ENCODE measurements at regions not wholly inside any gene's neighbourhood (a gene's known extent, or its start where the extent isn't known, plus 50 kb on each side); places are given as distances from the start of the nearest gene placed in this dataset.

DNA sequence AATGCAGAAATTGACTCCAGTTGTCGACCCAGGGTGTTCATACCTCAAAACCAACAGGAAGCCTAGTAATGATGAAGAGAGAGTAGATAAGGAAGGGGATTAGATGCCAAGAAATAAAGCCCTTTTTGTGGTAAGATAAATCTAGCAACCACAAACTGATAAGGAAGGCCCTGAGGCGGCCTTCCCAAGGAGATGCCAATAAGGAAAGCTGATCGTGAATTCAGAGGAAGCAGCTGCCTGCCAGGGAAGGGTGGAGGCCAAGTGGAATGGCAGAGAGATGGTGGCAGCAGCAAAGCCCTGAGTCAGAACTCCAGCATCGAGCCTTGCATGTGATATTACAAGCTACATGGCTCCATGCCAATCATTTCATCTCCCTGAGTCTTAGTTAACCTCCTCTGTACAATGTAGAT lies 126.3 kb downstream of the IRS1 start:
- Histone ChIP-seq H3K27ac (replicated peaks) (no peak overlapping the region), H3K4me3 (replicated peaks; ENCODE audit: insufficient read depth, low read length) (no peak overlapping the region), H3K27me3 (ENCODE audit: insufficient read depth, poor library complexity, severe bottlenecking) (no peaks in the 10 kb centered on the region)
- TF ChIP-seq SPI1 (IDR thresholded peaks at IDR 0.05; ENCODE audit: borderline replicate concordance, low read depth) (no peak), POLR2AphosphoS5 (IDR thresholded peaks at IDR 0.05; ENCODE audit: low read depth) (no peak), GABPA (IDR thresholded peaks at IDR 0.05; ENCODE audit: low read depth) (no peak)
- TF ChIP-seq, protein P1, sequence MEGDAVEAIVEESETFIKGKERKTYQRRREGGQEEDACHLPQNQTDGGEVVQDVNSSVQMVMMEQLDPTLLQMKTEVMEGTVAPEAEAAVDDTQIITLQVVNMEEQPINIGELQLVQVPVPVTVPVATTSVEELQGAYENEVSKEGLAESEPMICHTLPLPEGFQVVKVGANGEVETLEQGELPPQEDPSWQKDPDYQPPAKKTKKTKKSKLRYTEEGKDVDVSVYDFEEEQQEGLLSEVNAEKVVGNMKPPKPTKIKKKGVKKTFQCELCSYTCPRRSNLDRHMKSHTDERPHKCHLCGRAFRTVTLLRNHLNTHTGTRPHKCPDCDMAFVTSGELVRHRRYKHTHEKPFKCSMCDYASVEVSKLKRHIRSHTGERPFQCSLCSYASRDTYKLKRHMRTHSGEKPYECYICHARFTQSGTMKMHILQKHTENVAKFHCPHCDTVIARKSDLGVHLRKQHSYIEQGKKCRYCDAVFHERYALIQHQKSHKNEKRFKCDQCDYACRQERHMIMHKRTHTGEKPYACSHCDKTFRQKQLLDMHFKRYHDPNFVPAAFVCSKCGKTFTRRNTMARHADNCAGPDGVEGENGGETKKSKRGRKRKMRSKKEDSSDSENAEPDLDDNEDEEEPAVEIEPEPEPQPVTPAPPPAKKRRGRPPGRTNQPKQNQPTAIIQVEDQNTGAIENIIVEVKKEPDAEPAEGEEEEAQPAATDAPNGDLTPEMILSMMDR (IDR thresholded peaks at IDR 0.05; ENCODE audit: insufficient read depth, low read length), result no peak
- TF ChIP-seq, protein P2, sequence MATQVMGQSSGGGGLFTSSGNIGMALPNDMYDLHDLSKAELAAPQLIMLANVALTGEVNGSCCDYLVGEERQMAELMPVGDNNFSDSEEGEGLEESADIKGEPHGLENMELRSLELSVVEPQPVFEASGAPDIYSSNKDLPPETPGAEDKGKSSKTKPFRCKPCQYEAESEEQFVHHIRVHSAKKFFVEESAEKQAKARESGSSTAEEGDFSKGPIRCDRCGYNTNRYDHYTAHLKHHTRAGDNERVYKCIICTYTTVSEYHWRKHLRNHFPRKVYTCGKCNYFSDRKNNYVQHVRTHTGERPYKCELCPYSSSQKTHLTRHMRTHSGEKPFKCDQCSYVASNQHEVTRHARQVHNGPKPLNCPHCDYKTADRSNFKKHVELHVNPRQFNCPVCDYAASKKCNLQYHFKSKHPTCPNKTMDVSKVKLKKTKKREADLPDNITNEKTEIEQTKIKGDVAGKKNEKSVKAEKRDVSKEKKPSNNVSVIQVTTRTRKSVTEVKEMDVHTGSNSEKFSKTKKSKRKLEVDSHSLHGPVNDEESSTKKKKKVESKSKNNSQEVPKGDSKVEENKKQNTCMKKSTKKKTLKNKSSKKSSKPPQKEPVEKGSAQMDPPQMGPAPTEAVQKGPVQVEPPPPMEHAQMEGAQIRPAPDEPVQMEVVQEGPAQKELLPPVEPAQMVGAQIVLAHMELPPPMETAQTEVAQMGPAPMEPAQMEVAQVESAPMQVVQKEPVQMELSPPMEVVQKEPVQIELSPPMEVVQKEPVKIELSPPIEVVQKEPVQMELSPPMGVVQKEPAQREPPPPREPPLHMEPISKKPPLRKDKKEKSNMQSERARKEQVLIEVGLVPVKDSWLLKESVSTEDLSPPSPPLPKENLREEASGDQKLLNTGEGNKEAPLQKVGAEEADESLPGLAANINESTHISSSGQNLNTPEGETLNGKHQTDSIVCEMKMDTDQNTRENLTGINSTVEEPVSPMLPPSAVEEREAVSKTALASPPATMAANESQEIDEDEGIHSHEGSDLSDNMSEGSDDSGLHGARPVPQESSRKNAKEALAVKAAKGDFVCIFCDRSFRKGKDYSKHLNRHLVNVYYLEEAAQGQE (IDR thresholded peaks at IDR 0.05; ENCODE audit: insufficient replicate concordance, low read depth), result no peak
- DNase-seq (ENCODE audit: low read depth in 1 of 2, low spot score in 1 of 2), result peak in 1 of 2 experiments; percentile 27

DNA sequence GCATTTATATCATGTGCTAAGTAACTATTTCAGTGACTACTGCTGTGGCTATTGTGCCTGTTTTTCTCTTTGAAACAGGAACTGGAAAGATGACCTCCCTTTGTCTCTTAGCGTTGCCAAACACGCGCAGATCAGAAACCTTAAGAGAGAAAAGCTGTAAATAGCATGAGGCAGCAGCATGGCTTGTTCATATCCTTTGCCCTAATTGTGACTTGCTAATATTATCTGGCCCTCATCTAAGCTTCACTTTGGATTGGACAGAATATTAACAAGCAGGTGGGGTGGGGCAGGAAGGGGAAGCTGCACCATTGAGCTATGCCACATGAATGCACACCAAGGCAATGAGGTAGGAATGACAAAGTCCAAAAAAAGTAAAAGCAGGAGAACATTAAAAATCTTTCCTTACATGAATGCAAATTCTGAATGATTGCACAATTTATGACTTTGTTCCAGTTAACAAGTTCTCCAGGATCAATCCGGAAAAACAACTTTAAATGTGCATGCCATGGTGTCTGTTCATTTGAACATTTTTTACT lies 128.4 kb downstream of the IRS1 start:
- Histone ChIP-seq H3K27ac (replicated peaks) (no peak overlapping the region), H3K4me3 (replicated peaks; ENCODE audit: insufficient read depth, low read length) (no peak overlapping the region), H3K27me3 (ENCODE audit: insufficient read depth, poor library complexity, severe bottlenecking) (no peaks in the 10 kb centered on the region)
- no peak for DNase-seq (ENCODE audit: low read depth in 1 of 2, low spot score in 1 of 2)
- TF ChIP-seq GABPA (IDR thresholded peaks at IDR 0.05; ENCODE audit: low read depth) (no peak), SPI1 (IDR thresholded peaks at IDR 0.05; ENCODE audit: borderline replicate concordance, low read depth) (peak; percentile 57; the same call in 1 of the 2 replicates)

DNA sequence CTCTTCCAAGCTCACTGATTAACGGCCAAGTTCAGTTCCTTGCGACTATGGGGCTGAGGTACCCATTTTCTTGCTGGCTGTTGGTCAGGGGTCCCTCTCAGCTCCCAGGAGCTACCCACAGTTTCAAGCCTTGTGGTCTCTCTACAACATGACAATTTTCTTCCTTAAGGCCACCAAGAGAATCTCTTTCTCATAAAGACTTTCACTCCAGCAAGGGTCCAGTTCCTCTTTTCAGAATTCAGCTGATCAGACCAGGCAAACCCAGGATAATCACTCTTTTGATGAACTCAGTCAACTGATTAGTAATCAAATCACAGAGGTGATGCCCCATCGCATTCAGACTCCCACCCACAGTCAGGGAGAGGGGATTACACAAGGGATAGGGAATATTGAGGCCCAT lies 129.7 kb downstream of the IRS1 start:
- Histone ChIP-seq H3K4me3 (replicated peaks; ENCODE audit: insufficient read depth, low read length) (no peak overlapping the region), H3K27ac (replicated peaks) (no peak overlapping the region), H3K27me3 (ENCODE audit: insufficient read depth, poor library complexity, severe bottlenecking) (no peaks in the 10 kb centered on the region)
- TF ChIP-seq, protein P1 (IDR thresholded peaks at IDR 0.05; ENCODE audit: insufficient read depth, low read length), result no peak
- peak; percentile 93 for TF ChIP-seq SPI1 (IDR thresholded peaks at IDR 0.05; ENCODE audit: borderline replicate concordance, low read depth)
- TF ChIP-seq, protein P2 (IDR thresholded peaks at IDR 0.05; ENCODE audit: insufficient replicate concordance, low read depth), result no peak
- no peak for DNase-seq (ENCODE audit: low read depth in 1 of 2, low spot score in 1 of 2)

DNA sequence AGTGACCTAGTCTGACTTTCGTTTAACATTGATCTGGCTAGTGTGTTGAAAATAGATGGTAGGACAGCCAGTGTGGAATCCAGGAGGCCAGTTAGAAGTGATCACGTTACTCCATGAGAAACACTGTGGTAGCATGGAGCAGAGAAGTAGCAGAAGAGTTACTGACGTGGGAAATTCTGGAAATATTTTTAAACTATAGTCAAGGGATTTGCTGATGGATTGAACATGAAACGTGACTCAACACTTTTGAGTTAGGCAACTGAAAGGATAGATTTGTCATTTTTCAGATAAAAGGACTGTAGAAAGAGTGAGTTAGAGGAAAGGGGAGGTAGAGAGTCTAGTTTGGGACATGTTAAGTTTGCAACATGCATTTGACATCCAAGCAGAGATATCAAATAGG lies 130.4 kb downstream of the IRS1 start:
- Histone ChIP-seq H3K27ac (replicated peaks) (no peak overlapping the region), H3K4me3 (replicated peaks; ENCODE audit: insufficient read depth, low read length) (no peak overlapping the region), H3K27me3 (ENCODE audit: insufficient read depth, poor library complexity, severe bottlenecking) (no peaks in the 10 kb centered on the region)
- TF ChIP-seq, protein P2 (IDR thresholded peaks at IDR 0.05; ENCODE audit: insufficient replicate concordance, low read depth), result no peak
- no peak for TF ChIP-seq SPI1 (IDR thresholded peaks at IDR 0.05; ENCODE audit: borderline replicate concordance, low read depth)
- TF ChIP-seq GABPA (IDR thresholded peaks at IDR 0.05; ENCODE audit: low read depth), result no peak
- TF ChIP-seq, protein P1 (IDR thresholded peaks at IDR 0.05; ENCODE audit: insufficient read depth, low read length), result no peak
- no peak for TF ChIP-seq POLR2AphosphoS5 (IDR thresholded peaks at IDR 0.05; ENCODE audit: low read depth)
- no peak for DNase-seq (ENCODE audit: low read depth in 1 of 2, low spot score in 1 of 2)
